SU-DHL-6 (cell line): ENCODE measurements at regions not wholly inside any gene's neighbourhood (a gene's known extent, or its start where the extent isn't known, plus 50 kb on each side); places are given as distances from the start of the nearest gene placed in this dataset.

Experiments used
- H2AFZ ChIP-seq: fragments of 200-600 bp; sonication (generic); 2 replicates; pipeline ENCODE4 v1.6.1; 2014; ENCODE audit warnings: low read depth, mild to moderate bottlenecking, moderate library complexity, mixed read lengths, antibody characterized with exemption, low read length; ENCODE audit not compliant: severe bottlenecking
- H3F3A ChIP-seq: fragments of 200-600 bp; shearing (Covaris generic); 2 replicates; pipeline ENCODE4 v1.6.0; 2016; ENCODE audit warnings: antibody characterized with exemption, mild to moderate bottlenecking; ENCODE audit not compliant: insufficient read depth
- H3K27ac ChIP-seq: fragments of 200-600 bp; sonication (generic); 2 replicates; pipeline ENCODE4 v1.5.1; 2016; ENCODE audit warnings: low read depth, mild to moderate bottlenecking, low read length, moderate library complexity, mixed read lengths
- H3K27me3 ChIP-seq: fragments of 200-600 bp; sonication (generic), shearing (Covaris generic); 2 replicates; pipeline ENCODE4 v1.6.0; 2014; ENCODE audit warnings: mild to moderate bottlenecking, low read length
- H3K36me3 ChIP-seq: fragments of 200-600 bp; sonication (generic); 2 replicates; pipeline ENCODE4 v1.6.1; 2014; ENCODE audit warnings: mild to moderate bottlenecking, low read length, mixed read lengths
- H3K4me2 ChIP-seq: fragments of 300-600, 200-600 bp; shearing (Covaris generic), sonication (generic); 2 replicates; pipeline ENCODE4 v1.6.0; 2014; ENCODE audit warnings: low read length, low read depth, mild to moderate bottlenecking; ENCODE audit not compliant: poor library complexity, severe bottlenecking
- H3K4me3 ChIP-seq: fragments of 200-600 bp; sonication (generic); 2 replicates; pipeline ENCODE4 v1.5.1; 2014; ENCODE audit warnings: antibody characterized with exemption, low read length, mild to moderate bottlenecking, mixed read lengths; ENCODE audit not compliant: insufficient read depth, poor library complexity, severe bottlenecking
- H3K79me2 ChIP-seq: fragments of 200-600 bp; sonication (generic); 2 replicates; pipeline ENCODE4 v1.6.1; 2014; ENCODE audit warnings: mild to moderate bottlenecking, low read length, moderate library complexity; ENCODE audit not compliant: insufficient read depth
- H3K9ac ChIP-seq: fragments of 200-600 bp; sonication (generic); 2 replicates; pipeline ENCODE4 v1.7.0; 2014; ENCODE audit warnings: mild to moderate bottlenecking, low read length
- H3K9me2 ChIP-seq: fragments of 200-600 bp; sonication (generic); replicated peaks from 2 replicates; pipeline ENCODE4 v1.6.1; 2014; ENCODE audit warnings: low read length; ENCODE audit not compliant: insufficient read depth
- H3K9me3 ChIP-seq: fragments of 200-600 bp; sonication (generic); 2 replicates; pipeline ENCODE4 v1.6.1; 2014; ENCODE audit warnings: low read length, mixed read lengths; ENCODE audit not compliant: insufficient read depth
- H4K20me1 ChIP-seq: fragments of 200-600 bp; sonication (generic); 2 replicates; pipeline ENCODE4 v1.6.1; 2014; ENCODE audit warnings: low read depth, mild to moderate bottlenecking, antibody characterized with exemption, low read length, moderate library complexity, mixed read lengths
- EZH2phosphoT487 ChIP-seq: fragments of 200-600 bp; sonication (generic), shearing (Covaris generic); conservative IDR thresholded peaks from 2 replicates; pipeline ENCODE4 v1.6.1; 2018; ENCODE audit warnings: mild to moderate bottlenecking, antibody characterized with exemption, low read length, moderate library complexity, mixed read lengths
- TF ChIP-seq, protein P1 (sequence below): fragments of 200-600 bp; sonication (generic); IDR thresholded peaks from one replicate; pipeline ENCODE4 v1.5.1; 2017; ENCODE audit warnings: antibody characterized with exemption, mild to moderate bottlenecking, low read length, moderate library complexity; ENCODE audit not compliant: insufficient read depth, poor library complexity, severe bottlenecking

DNA sequence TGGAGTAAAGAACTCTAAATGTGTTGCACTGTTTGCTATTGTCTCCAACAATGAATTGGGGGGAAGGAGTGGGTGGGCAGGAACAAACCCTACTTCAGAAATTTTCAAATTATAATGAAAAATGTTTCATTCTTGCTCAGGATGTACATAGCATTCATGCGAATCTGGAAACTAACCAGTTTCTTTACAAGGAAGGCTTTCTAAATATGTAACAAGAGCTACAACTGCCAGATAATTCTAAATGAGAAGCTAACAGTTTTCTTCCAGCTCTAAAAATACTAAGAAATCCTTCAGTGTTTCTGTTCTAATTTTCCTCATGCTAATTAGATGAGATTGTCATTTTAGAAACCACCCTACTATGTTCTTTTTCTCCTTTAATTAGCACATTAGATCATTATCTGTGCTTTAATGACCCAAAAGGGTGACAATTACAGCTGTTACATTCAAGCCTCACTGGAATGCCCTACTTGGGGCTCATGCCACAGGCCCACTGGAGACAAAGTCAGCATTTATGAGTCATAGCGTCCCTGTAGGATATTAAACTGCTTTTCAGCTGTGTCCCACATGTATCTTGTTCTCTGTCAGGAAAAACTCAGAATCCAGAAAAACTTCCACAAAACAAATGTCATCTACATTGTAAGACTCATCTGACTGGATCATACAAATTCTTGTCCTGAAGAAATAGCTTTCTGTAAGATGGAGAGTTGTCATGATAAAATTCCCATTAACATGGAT, 804.6 kb upstream of the CXADR start:
- no peaks in the 10 kb centered on the region for H3K36me3 ChIP-seq
- TF ChIP-seq EZH2phosphoT487, result no peak
- TF ChIP-seq, protein P1, sequence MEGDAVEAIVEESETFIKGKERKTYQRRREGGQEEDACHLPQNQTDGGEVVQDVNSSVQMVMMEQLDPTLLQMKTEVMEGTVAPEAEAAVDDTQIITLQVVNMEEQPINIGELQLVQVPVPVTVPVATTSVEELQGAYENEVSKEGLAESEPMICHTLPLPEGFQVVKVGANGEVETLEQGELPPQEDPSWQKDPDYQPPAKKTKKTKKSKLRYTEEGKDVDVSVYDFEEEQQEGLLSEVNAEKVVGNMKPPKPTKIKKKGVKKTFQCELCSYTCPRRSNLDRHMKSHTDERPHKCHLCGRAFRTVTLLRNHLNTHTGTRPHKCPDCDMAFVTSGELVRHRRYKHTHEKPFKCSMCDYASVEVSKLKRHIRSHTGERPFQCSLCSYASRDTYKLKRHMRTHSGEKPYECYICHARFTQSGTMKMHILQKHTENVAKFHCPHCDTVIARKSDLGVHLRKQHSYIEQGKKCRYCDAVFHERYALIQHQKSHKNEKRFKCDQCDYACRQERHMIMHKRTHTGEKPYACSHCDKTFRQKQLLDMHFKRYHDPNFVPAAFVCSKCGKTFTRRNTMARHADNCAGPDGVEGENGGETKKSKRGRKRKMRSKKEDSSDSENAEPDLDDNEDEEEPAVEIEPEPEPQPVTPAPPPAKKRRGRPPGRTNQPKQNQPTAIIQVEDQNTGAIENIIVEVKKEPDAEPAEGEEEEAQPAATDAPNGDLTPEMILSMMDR, result no peak
- no peaks in the 10 kb centered on the region for H3F3A ChIP-seq
- H3K9me3 ChIP-seq, result no peaks in the 10 kb centered on the region
- no peak overlapping the region for H3K27ac ChIP-seq
- no peaks in the 10 kb centered on the region for H3K9me2 ChIP-seq
- H2AFZ ChIP-seq, result no peak overlapping the region
- H3K4me3 ChIP-seq, result no peak overlapping the region
- no peaks in the 10 kb centered on the region for H4K20me1 ChIP-seq
- H3K4me2 ChIP-seq, result no peak overlapping the region
- H3K79me2 ChIP-seq, result no peaks in the 10 kb centered on the region
- no peaks in the 10 kb centered on the region for H3K27me3 ChIP-seq
- no peak overlapping the region for H3K9ac ChIP-seq

DNA sequence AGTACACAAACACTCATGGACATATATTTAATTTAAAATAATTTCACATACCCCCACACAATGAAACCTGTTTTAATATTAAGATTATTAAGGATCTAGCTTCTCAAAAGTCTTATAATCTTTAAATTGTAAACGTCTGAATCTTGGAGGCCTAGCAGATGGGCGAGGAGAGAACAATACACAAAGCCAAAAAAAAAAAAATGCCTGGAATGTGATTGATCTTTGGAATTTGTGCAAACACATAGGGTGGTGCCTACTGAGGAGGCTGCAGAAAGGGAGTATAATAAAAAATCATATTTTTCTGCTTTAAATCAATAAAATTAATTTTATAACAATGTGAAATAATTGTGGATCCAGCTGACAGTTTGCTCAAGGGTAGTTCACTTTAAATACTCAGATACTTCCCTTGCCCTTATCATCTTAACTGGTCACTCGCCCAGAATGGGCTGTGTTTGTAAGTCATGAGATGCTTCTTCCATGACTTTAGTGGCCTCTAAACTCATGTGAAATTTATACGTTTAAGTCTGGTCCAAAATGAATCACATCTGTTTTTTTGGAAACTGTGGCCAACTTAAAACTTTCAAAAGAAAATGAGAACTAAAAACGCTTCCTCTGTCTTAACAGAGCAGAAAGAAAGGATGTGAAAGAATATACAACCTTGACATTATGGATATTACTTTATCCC, 802.8 kb upstream of the CXADR start:
- no peaks in the 10 kb centered on the region for H4K20me1 ChIP-seq
- H3K9ac ChIP-seq, result no peak overlapping the region
- H2AFZ ChIP-seq, result no peak overlapping the region
- H3K4me3 ChIP-seq, result no peak overlapping the region
- no peak overlapping the region for H3K4me2 ChIP-seq
- no peak for TF ChIP-seq EZH2phosphoT487
- TF ChIP-seq, protein P1, result no peak
- no peaks in the 10 kb centered on the region for H3K9me2 ChIP-seq
- H3K27ac ChIP-seq, result no peak overlapping the region
- H3F3A ChIP-seq, result no peaks in the 10 kb centered on the region
- no peaks in the 10 kb centered on the region for H3K27me3 ChIP-seq
- H3K9me3 ChIP-seq, result no peaks in the 10 kb centered on the region
- no peaks in the 10 kb centered on the region for H3K36me3 ChIP-seq
- H3K79me2 ChIP-seq, result no peaks in the 10 kb centered on the region

DNA sequence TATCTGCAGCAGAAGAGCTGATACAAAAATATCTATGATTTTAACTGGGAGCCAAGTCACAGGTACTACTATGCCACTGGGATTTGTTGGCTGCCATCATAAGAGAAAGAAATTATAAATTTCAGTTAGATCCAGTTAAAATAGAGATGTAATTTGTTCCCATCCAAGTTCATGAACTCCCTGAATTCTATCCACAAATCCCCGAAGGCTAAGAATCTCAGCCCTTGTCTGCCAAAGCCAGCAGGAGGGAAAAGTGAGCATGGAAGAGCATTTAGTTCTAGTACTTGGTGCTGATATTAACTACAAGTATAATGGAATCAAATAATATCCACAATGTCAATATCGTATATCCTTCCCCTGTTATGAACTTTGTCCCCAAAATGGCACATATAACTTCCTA, 801.1 kb upstream of the CXADR start:
- Histone ChIP-seq H3K36me3 (no peaks in the 10 kb centered on the region), H3K27ac (no peak overlapping the region), H3K9me2 (no peaks in the 10 kb centered on the region), H3K79me2 (no peaks in the 10 kb centered on the region), H3K9me3 (no peaks in the 10 kb centered on the region), H3K27me3 (no peaks in the 10 kb centered on the region), H4K20me1 (no peaks in the 10 kb centered on the region), H3K4me3 (no peak overlapping the region), H2AFZ (no peak overlapping the region), H3K4me2 (no peak overlapping the region), H3F3A (no peaks in the 10 kb centered on the region), H3K9ac (no peak overlapping the region)
- TF ChIP-seq, protein P1, result no peak
- TF ChIP-seq EZH2phosphoT487, result no peak
